Lower leg skin (tissue), 4 donors: ENCODE measurements at regions not wholly inside any gene's neighbourhood (a gene's known extent, or its start where the extent isn't known, plus 50 kb on each side); places are given as distances from the start of the nearest gene placed in this dataset.
A peak's percentile ranks its signal among the peaks of the same experiment; 100 is the strongest.

Source experiments
- DNase-seq, 2 donors: peaks; one replicate each; pipeline ENCODE4 v3.0.0-alpha.2; 2019; ENCODE audit warnings: low spot score in 2 of 2
- H3K4me3 ChIP-seq: fragments of 200-600 bp; sonication (generic); 2 replicates; pipeline ENCODE4 v1.5.1; 2017; ENCODE audit warnings: mild to moderate bottlenecking, low read depth; ENCODE audit not compliant: poor library complexity, severe bottlenecking
- POLR2A ChIP-seq, 2 donors: fragments of 450-650 bp; IDR thresholded peaks; one replicate each; pipeline ENCODE4 v1.6.1; 2016 to 2017; ENCODE audit warnings: antibody characterized with exemption in 2 of 2, mild to moderate bottlenecking in 1 of 2, moderate library complexity in 1 of 2
- WGBS, 2 donors: methylation state at CpG; one replicate each; pipeline ENCODE4 v1.1.5; 2018; 5-methylcytosine and 5-hydroxymethylcytosine counted together
- intact Hi-C: fragments of 100-400 bp; cut with DNase I; formaldehyde crosslinking; loops from one replicate; pipeline ENCODE4 v1.15.0; 2023; ENCODE audit warnings: low total_unique reads
- TF ChIP-seq, protein P1 (sequence below), 3 donors: fragments of 450-650 bp; IDR thresholded peaks; one replicate each; pipeline ENCODE4 v1.5.1; 2016; ENCODE audit warnings: antibody characterized with exemption in 3 of 3, mild to moderate bottlenecking in 3 of 3, moderate library complexity in 2 of 3

DNA sequence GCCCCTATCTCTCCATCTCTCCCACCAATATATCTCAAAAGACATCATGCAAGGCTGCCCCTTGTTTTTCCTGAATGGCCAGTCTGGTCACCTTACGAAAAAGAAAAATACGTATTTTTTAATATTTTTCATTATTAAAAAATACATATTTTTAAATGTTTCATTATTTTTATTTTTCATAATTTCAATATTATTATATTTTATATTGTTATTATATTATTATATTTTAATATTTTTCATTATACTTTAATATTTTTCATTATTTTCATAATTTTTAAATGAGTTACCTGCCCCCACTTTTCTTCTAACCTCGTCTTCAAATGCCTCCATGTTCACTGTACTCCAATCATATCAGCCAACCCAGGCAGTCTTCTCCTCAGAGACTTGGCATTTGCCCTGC, 116.0 kb upstream of the ERCC4 start:
- TF ChIP-seq POLR2A (IDR thresholded peaks at IDR 0.05) = no peak
- TF ChIP-seq, protein P1, sequence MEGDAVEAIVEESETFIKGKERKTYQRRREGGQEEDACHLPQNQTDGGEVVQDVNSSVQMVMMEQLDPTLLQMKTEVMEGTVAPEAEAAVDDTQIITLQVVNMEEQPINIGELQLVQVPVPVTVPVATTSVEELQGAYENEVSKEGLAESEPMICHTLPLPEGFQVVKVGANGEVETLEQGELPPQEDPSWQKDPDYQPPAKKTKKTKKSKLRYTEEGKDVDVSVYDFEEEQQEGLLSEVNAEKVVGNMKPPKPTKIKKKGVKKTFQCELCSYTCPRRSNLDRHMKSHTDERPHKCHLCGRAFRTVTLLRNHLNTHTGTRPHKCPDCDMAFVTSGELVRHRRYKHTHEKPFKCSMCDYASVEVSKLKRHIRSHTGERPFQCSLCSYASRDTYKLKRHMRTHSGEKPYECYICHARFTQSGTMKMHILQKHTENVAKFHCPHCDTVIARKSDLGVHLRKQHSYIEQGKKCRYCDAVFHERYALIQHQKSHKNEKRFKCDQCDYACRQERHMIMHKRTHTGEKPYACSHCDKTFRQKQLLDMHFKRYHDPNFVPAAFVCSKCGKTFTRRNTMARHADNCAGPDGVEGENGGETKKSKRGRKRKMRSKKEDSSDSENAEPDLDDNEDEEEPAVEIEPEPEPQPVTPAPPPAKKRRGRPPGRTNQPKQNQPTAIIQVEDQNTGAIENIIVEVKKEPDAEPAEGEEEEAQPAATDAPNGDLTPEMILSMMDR (IDR thresholded peaks at IDR 0.05) = no peak
- 86 to 88% methylated on average over 3 of the region's 3 CpGs for WGBS, 2 donors
- H3K4me3 ChIP-seq = no peak overlapping the region
- DNase-seq = no peak
- intact Hi-C loops = no loop called here

DNA sequence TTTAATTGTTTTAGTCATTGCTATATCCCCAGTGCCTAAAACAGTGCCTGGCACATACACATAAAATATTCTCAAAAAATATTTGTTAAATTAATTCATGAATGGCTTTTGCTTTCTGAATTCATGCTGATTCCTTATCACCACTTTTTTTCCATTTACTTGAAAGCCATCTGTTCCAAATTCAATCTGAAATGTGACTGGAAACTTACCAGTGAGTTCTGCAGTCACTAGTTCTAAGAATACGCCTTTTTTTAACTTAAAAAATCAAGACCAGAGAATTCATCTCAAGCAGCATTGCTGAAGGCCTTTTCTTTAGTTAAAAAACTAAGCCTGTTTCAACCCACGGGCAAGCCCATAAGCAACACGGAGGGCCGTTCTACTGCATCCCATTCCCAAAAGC, 114.0 kb upstream of the ERCC4 start:
- TF ChIP-seq, protein P1 (IDR thresholded peaks at IDR 0.05) = no peak
- TF ChIP-seq POLR2A (IDR thresholded peaks at IDR 0.05) = no peak
- intact Hi-C loops = no loop called here

DNA sequence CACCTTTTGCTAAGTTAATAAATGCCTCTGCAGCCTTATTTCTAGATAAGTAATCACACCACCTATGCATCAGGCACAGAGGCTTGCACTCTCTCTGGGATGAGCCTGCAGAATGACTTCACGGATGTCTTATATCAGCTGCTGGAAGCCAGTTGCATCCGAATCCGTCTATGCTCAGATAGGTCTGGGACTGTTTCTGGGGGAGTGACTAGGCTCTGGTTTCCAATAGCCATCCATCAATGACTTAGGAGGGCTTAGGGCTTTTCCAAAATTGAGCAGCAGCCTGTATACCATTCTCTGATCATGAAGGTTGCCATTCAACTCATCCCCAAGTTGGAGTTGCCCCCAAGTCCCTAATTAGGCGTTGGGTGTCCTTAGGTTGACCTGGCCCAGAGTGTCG, 113.3 kb upstream of the ERCC4 start:
- 73 to 87% methylated on average over 5 of the region's 5 CpGs for WGBS, 2 donors
- TF ChIP-seq POLR2A (IDR thresholded peaks at IDR 0.05) = no peak
- TF ChIP-seq, protein P1 (IDR thresholded peaks at IDR 0.05) = no peak
- no peak for DNase-seq
- intact Hi-C loops = no loop called here
- no peak overlapping the region for H3K4me3 ChIP-seq

More for the DNA sequence above, 114.0 kb upstream of the ERCC4 start:
- no peak for DNase-seq
- WGBS, 2 donors = 81 to 85% methylated on average over 4 of the region's 4 CpGs
- H3K4me3 ChIP-seq = no peak overlapping the region

DNA sequence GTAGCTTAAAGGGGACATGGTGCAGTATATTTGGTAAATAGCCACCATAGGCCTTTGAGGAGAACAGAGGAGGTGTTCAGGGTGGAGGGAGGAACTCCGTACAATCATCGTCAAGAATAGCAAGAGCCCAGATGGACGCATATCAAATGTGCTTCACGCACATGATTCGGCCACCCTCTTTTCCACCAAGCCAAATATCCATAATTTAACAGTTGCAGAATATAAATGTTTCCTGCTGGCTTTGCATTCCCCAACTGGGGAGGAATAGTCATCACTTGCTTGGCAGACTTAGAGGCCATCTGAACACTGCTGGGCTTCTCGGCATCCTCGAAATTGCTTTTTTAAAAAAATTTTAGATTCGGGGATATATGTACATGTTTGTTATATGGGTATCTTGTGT, 111.9 kb upstream of the ERCC4 start:
- WGBS, 2 donors = 92 to 95% methylated on average over 8 of the region's 8 CpGs
- no peak overlapping the region for H3K4me3 ChIP-seq
- intact Hi-C loops = no loop called here
- DNase-seq = peak in 1 of 2 donors; percentile 10
- no peak for TF ChIP-seq POLR2A (IDR thresholded peaks at IDR 0.05)
- TF ChIP-seq, protein P1 (IDR thresholded peaks at IDR 0.05) = no peak

DNA sequence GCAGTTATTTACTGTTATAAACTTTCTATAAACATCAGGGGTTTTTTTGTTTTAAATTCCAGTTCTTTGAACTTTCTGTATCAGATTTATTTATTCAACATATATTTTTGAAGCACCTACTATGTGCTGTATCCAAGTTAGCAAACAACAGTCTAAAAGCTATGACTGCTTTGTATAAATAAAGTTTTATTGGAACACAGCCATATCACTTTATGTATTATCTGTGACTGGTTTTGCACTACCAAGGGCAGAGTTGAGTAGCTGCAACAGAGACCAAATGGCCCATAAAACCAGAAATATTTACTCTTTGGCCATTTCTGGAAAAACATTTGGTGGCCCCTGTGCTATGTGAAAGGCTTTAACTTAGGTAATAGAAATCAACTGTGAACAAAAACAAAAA, 110.2 kb upstream of the ERCC4 start:
- H3K4me3 ChIP-seq = no peak overlapping the region
- intact Hi-C loops = no loop called here
- no peak for TF ChIP-seq POLR2A (IDR thresholded peaks at IDR 0.05)
- DNase-seq = no peak

DNA sequence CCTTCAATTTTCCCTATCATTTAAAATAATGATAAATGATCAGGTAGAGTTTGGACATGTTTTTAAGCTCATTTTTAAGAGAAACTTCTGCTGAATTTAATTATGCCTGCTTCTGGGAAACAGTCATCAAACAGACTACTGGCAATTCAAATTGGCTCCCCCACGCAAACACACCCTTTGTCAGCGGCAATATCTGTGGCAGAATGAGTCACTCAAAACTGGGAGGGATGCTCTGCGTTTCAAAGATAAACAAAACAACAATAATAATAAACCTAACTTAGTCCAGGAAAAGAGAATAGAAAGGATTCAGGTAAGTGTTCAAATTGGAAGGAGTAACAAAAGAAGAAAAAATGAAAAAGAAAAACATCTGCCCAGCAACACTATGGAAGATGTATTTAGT, 108.1 kb upstream of the ERCC4 start:
- TF ChIP-seq, protein P1 (IDR thresholded peaks at IDR 0.05) = no peak
- TF ChIP-seq POLR2A (IDR thresholded peaks at IDR 0.05) = no peak
- no peak for DNase-seq
- intact Hi-C loops = no loop called here
- 17 to 24% methylated on average over 3 of the region's 3 CpGs for WGBS, 2 donors
- no peak overlapping the region for H3K4me3 ChIP-seq
